ENCODE measurements at regions not wholly inside any gene's neighbourhood (a gene's known extent, or its start where the extent isn't known, plus 50 kb on each side); places are given as distances from the start of the nearest gene placed in this dataset.

DNA sequence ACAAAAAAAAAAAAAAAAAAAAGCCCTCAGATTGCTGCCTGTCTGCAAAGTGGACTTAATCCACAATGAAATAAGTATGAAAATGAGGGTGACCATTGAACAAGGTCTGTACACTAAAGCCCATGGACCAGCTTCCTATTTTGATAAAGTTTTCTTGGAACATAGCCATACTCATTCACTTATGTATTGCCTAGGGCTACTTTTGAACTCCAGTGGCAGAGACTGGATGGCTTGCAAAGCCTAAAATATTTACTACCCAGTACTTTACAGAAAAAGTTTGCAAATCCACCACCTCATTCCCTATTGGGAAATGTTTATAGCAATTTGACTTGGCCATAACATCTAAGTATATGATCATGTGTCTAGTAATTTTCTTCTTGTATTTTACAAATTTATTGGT, 481.7 kb downstream of the NAF1 start:
- Histone ChIP-seq H3K4me2 (ENCODE audit: insufficient read depth in 1 of 2, low read depth in 2 of 2, low read length in 2 of 2) (no peak overlapping the region), H3K79me2 (ENCODE audit: control insufficient read depth in 1 of 2, insufficient read depth in 2 of 2, low read length in 2 of 2) (no peaks in the 10 kb centered on the region), H4K8ac (ENCODE audit: extremely low read depth, insufficient read depth, low read length) (no peak overlapping the region), H3K4me1 (replicated peaks in 1 of 4; ENCODE audit: control insufficient read depth in 3 of 4, insufficient read depth in 4 of 4, low read length in 3 of 4) (no peaks in the 10 kb centered on the region), H3K4me3 (ENCODE audit: extremely low read depth in 1 of 4, insufficient read depth in 2 of 4, low read depth in 3 of 4, low read length in 4 of 4) (no peak overlapping the region), H3K27me3 (replicated peaks in 1 of 4; ENCODE audit: control insufficient read depth in 3 of 4, extremely low read depth in 1 of 4, insufficient read depth in 3 of 4, low read length in 3 of 4) (no peaks in the 10 kb centered on the region), H2AK5ac (ENCODE audit: low read depth, low read length) (no peak overlapping the region), H4K20me1 (replicated peaks in 1 of 2; ENCODE audit: control insufficient read depth in 1 of 2, insufficient read depth in 2 of 2, low read length in 2 of 2) (no peaks in the 10 kb centered on the region), H2BK5ac (ENCODE audit: low read depth, low read length) (no peak overlapping the region), H2BK12ac (ENCODE audit: low read depth, low read length) (no peak overlapping the region), H3K9me3 (ENCODE audit: insufficient read depth in 2 of 2, low read depth in 1 of 2, low read length in 1 of 2) (no peaks in the 10 kb centered on the region), H2BK15ac (ENCODE audit: low read length) (no peak overlapping the region), H3K14ac (ENCODE audit: insufficient read length) (no peak overlapping the region), H3K18ac (ENCODE audit: extremely low read depth, low read length) (no peak overlapping the region), H3K27ac (ENCODE audit: low read depth, low read length) (no peak overlapping the region), H3K4ac (replicated peaks; ENCODE audit: insufficient read length, low read depth, low read length) (no peak overlapping the region), H4K91ac (replicated peaks; ENCODE audit: insufficient read length, low read length) (no peak overlapping the region), H2BK120ac (replicated peaks; ENCODE audit: low read depth, low read length) (no peak overlapping the region), H3K23ac (ENCODE audit: insufficient read length) (no peak overlapping the region), H3K36me3 (ENCODE audit: control insufficient read depth in 2 of 4, insufficient read depth in 4 of 4, low read length in 3 of 4) (no peaks in the 10 kb centered on the region), H3K79me1 (ENCODE audit: low read depth, low read length) (no peaks in the 10 kb centered on the region), H3K9ac (replicated peaks in 1 of 4; ENCODE audit: extremely low read depth in 1 of 4, low read depth in 3 of 4, low read length in 3 of 4) (no peak overlapping the region), H3K23me2 (ENCODE audit: low read depth, low read length) (no peaks in the 10 kb centered on the region), H2BK20ac (ENCODE audit: low read length) (no peak overlapping the region), H2AFZ (ENCODE audit: low read length) (no peak overlapping the region), H4K5ac (ENCODE audit: insufficient read length, low read depth, low read length) (no peak overlapping the region), H3K56ac (replicated peaks; ENCODE audit: insufficient read length, low read depth, low read length) (no peak overlapping the region)
- CTCF ChIA-PET (ENCODE audit: partially characterized antibody), result interaction anchor here (1.4 kb wide), 1 partner anchor 39 kb away, joined by 4 read pairs; no protein-coding TSS in a partner anchor
- TF ChIP-seq CREB1 (IDR thresholded peaks at IDR 0.05), result no peak
- TF ChIP-seq NANOG (IDR thresholded peaks at IDR 0.05; ENCODE audit: insufficient read depth, low read depth, low read length, poor library complexity, severe bottlenecking), result no peak
- TF ChIP-seq RAD21 (IDR thresholded peaks at IDR 0.05 in 1 of 2, conservative IDR thresholded peaks at IDR 0.05 in 1 of 2; ENCODE audit: low read depth in 2 of 2, low read length in 2 of 2), result no peak
- TF ChIP-seq, protein P1, sequence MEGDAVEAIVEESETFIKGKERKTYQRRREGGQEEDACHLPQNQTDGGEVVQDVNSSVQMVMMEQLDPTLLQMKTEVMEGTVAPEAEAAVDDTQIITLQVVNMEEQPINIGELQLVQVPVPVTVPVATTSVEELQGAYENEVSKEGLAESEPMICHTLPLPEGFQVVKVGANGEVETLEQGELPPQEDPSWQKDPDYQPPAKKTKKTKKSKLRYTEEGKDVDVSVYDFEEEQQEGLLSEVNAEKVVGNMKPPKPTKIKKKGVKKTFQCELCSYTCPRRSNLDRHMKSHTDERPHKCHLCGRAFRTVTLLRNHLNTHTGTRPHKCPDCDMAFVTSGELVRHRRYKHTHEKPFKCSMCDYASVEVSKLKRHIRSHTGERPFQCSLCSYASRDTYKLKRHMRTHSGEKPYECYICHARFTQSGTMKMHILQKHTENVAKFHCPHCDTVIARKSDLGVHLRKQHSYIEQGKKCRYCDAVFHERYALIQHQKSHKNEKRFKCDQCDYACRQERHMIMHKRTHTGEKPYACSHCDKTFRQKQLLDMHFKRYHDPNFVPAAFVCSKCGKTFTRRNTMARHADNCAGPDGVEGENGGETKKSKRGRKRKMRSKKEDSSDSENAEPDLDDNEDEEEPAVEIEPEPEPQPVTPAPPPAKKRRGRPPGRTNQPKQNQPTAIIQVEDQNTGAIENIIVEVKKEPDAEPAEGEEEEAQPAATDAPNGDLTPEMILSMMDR (IDR thresholded peaks at IDR 0.05; ENCODE audit: control extremely low read depth in 1 of 3, insufficient read depth in 1 of 3, low read depth in 1 of 3, low read length in 3 of 3), result no peak
- no peak for TF ChIP-seq BACH1 (IDR thresholded peaks at IDR 0.05; ENCODE audit: low read length)
- no peak for TF ChIP-seq SP2 (IDR thresholded peaks at IDR 0.05; ENCODE audit: low read length)
- TF ChIP-seq EGR1 (IDR thresholded peaks at IDR 0.05; ENCODE audit: borderline replicate concordance, low read depth, low read length), result no peak
- TF ChIP-seq PHF8 (conservative IDR thresholded peaks at IDR 0.05; ENCODE audit: low read depth, low read length), result no peak
- TF ChIP-seq RBBP5 (IDR thresholded peaks at IDR 0.05; ENCODE audit: borderline replicate concordance, low read depth, low read length), result no peak
- no peak for TF ChIP-seq CHD1 (IDR thresholded peaks at IDR 0.05; ENCODE audit: low read depth, low read length)
- no peak for TF ChIP-seq RXRA (IDR thresholded peaks at IDR 0.05; ENCODE audit: insufficient read depth, low read depth, low read length)
- no peak for TF ChIP-seq KDM5A (IDR thresholded peaks at IDR 0.05; ENCODE audit: low read length)
- POLR2A ChIA-PET (ENCODE audit: partially characterized antibody), result no interaction called here
- DNase-seq (ENCODE audit: low read depth in 1 of 2, low spot score in 2 of 2), result no peak
- no peak for FAIRE-seq

Data from H1 (cell line).